K562 (cell line): ENCODE measurements at regions not wholly inside any gene's neighbourhood (a gene's known extent, or its start where the extent isn't known, plus 50 kb on each side); places are given as distances from the start of the nearest gene placed in this dataset.

Experiments used
- RREB1 ChIP-seq: fragments of 250-450 bp; sonication (Bioruptor Pico); IDR thresholded peaks from 2 replicates; pipeline ENCODE4 v1.4.0; 2020
- SETDB1 ChIP-seq: IDR thresholded peaks from one replicate; pipeline ENCODE4 v1.6.1; 2012; ENCODE audit warnings: low read length, control low read depth, inconsistent platforms

GRCh38 chrX:56505866-56506265 is 57.6 kb upstream of the UBQLN2 start (continued):
- no peak for TF ChIP-seq RREB1 (CRISPR knock-in tag)
- TF ChIP-seq SETDB1: no peak
